IMR-90 (cell line): ENCODE measurements at regions not wholly inside any gene's neighbourhood (a gene's known extent, or its start where the extent isn't known, plus 50 kb on each side); places are given as distances from the start of the nearest gene placed in this dataset.

ENCODE experiments used
- ATAC-seq: fragments of 200-7000 bp; cut with Tn5 transposase; 2 replicates; pipeline ENCODE4 v1.9.1; 2020; ENCODE audit warnings: low read depth, mild to moderate bottlenecking, moderate library complexity
- BruUV-seq: library from RNA; stranded (reverse); fragments of 400-500 nt; replicated peaks from 2 replicates; lab custom pipeline; 2021; lab: Mats Ljungman, UMichigan
- CTCF ChIA-PET: fragments of 300-600 bp; formaldehyde crosslinking; extraction: SDS; loops from one replicate; lab custom pipeline; 2021; ENCODE audit warnings: antibody characterized with exemption; lab: Yijun Ruan, JAX
- POLR2A ChIA-PET: fragments of 300-600 bp; sonication (Branson Sonifier 250); formaldehyde crosslinking; loops from one replicate; lab custom pipeline; 2022; ENCODE audit warnings: antibody characterized with exemption; ENCODE audit not compliant: unreplicated experiment; lab: Charles Lee
- DNase-seq: peaks from one replicate; pipeline ENCODE4 v3.0.0; 2013
- H2AFZ ChIP-seq: replicated peaks from 2 replicates; pipeline ENCODE3; 2013; ENCODE audit warnings: low read length, mild to moderate bottlenecking; ENCODE audit not compliant: poor library complexity
- H2AK5ac ChIP-seq: 2 replicates; pipeline ENCODE4 v1.6.1; 2013; ENCODE audit warnings: low read depth, low read length, inconsistent platforms
- H2AK9ac ChIP-seq: replicated peaks from 2 replicates; pipeline ENCODE3; 2013; ENCODE audit warnings: mild to moderate bottlenecking, low read depth, low read length, moderate library complexity; ENCODE audit not compliant: poor library complexity
- H2BK120ac ChIP-seq: 2 replicates; pipeline ENCODE4 v1.6.1; 2013; ENCODE audit warnings: low read depth, low read length, inconsistent platforms
- H2BK15ac ChIP-seq: 3 replicates; pipeline ENCODE4 v1.6.1; 2013; ENCODE audit warnings: low read depth, low read length, inconsistent platforms
- H2BK20ac ChIP-seq: 2 replicates; pipeline ENCODE4 v1.6.1; 2013; ENCODE audit warnings: low read depth, mild to moderate bottlenecking, inconsistent platforms, low read length, moderate library complexity
- H2BK5ac ChIP-seq: 2 replicates; pipeline ENCODE4 v1.6.1; 2013; ENCODE audit warnings: mild to moderate bottlenecking, low read depth, low read length, inconsistent platforms; ENCODE audit not compliant: poor library complexity, severe bottlenecking
- H3K14ac ChIP-seq: replicated peaks from 2 replicates; pipeline ENCODE4 v1.6.1; 2013; ENCODE audit warnings: low read depth, low read length, inconsistent platforms
- H3K18ac ChIP-seq: 2 replicates; pipeline ENCODE4 v1.6.1; 2013; ENCODE audit warnings: low read depth, low read length, control low read depth
- H3K23ac ChIP-seq: 2 replicates; pipeline ENCODE4 v1.6.1; 2013; ENCODE audit warnings: low read depth, low read length, inconsistent platforms
- H3K27ac ChIP-seq: 2 replicates; pipeline ENCODE4 v1.5.1; 2013; ENCODE audit warnings: mild to moderate bottlenecking, control low read depth, low read length; ENCODE audit not compliant: insufficient read depth
- H3K27me3 ChIP-seq: 2 replicates; pipeline ENCODE4 v1.6.1; 2013; ENCODE audit warnings: low read length; ENCODE audit not compliant: control insufficient read depth, insufficient read depth
- H3K36me3 ChIP-seq: 2 replicates; pipeline ENCODE4 v1.6.1; 2013; ENCODE audit warnings: low read length, mixed read lengths; ENCODE audit not compliant: control insufficient read depth, insufficient read depth
- H3K4ac ChIP-seq: 2 replicates; pipeline ENCODE4 v1.6.1; 2013; ENCODE audit warnings: low read depth, low read length, inconsistent platforms
- H3K4me1 ChIP-seq: 2 replicates; pipeline ENCODE4 v1.6.1; 2013; ENCODE audit warnings: low read length, mixed read lengths; ENCODE audit not compliant: control insufficient read depth, insufficient read depth
- H3K4me2 ChIP-seq: 2 replicates; pipeline ENCODE4 v1.6.1; 2013; ENCODE audit warnings: low read depth, mild to moderate bottlenecking, control low read depth, low read length, moderate library complexity
- H3K4me3 ChIP-seq: 2 replicates; pipeline ENCODE4 v1.5.1; 2013; ENCODE audit warnings: low read depth, mild to moderate bottlenecking, control low read depth, low read length, moderate library complexity; ENCODE audit not compliant: insufficient read depth
- H3K56ac ChIP-seq: 2 replicates; pipeline ENCODE4 v1.6.1; 2013; ENCODE audit warnings: low read length, inconsistent platforms; ENCODE audit not compliant: insufficient read depth; ENCODE audit errors: extremely low read depth
- H3K79me1 ChIP-seq, 2 experiments: 2 replicates each; pipeline ENCODE4 v1.6.1; 2013; ENCODE audit warnings: low read length in 2 of 2, inconsistent platforms in 1 of 2, low read depth in 1 of 2
- H3K9ac ChIP-seq: 2 replicates; pipeline ENCODE4 v1.6.1; 2013; ENCODE audit warnings: low read depth, low read length, control low read depth
- H3K9me1 ChIP-seq: 2 replicates; pipeline ENCODE4 v1.6.1; 2013; ENCODE audit warnings: low read length, inconsistent platforms; ENCODE audit not compliant: insufficient read depth
- H3K9me3 ChIP-seq: 2 replicates; pipeline ENCODE4 v1.6.1; 2013; ENCODE audit warnings: low read length; ENCODE audit not compliant: control insufficient read depth, insufficient read depth
- H4K20me1 ChIP-seq: 2 replicates; pipeline ENCODE4 v1.6.1; 2013; ENCODE audit warnings: low read length, inconsistent platforms; ENCODE audit not compliant: insufficient read depth
- H4K5ac ChIP-seq: 2 replicates; pipeline ENCODE4 v1.6.1; 2013; ENCODE audit warnings: mild to moderate bottlenecking, low read depth, low read length, control low read depth
- H4K8ac ChIP-seq, 2 experiments: 2 replicates each; pipeline ENCODE4 v1.6.1; 2013; ENCODE audit warnings: low read depth in 2 of 2, low read length in 2 of 2, control low read depth in 1 of 2, inconsistent platforms in 1 of 2
- H4K91ac ChIP-seq: 2 replicates; pipeline ENCODE4 v1.6.1; 2013; ENCODE audit warnings: low read depth, low read length, inconsistent platforms; ENCODE audit not compliant: insufficient read depth
- BHLHE40 ChIP-seq: fragments of 150-350 bp; IDR thresholded peaks from 2 replicates; pipeline ENCODE4 v1.6.1; 2016; ENCODE audit warnings: mild to moderate bottlenecking, low read depth, low read length
- CEBPB ChIP-seq: IDR thresholded peaks from 2 replicates; pipeline ENCODE4 v1.6.1; 2012; ENCODE audit warnings: low read depth, low read length, improper control_type of control experiment
- CHD1 ChIP-seq: IDR thresholded peaks from 2 replicates; pipeline ENCODE4 v1.6.1; 2012; ENCODE audit warnings: low read depth, low read length, improper control_type of control experiment
- FOS ChIP-seq: fragments of 150-350 bp; IDR thresholded peaks from 2 replicates; pipeline ENCODE4 v1.6.1; 2016; ENCODE audit warnings: low read depth, low read length
- MAFK ChIP-seq: IDR thresholded peaks from 2 replicates; pipeline ENCODE4 v1.6.1; 2012; ENCODE audit warnings: low read depth, low read length, improper control_type of control experiment
- MAZ ChIP-seq: IDR thresholded peaks from 2 replicates; pipeline ENCODE4 v1.6.1; 2012; ENCODE audit warnings: low read depth, mild to moderate bottlenecking, low read length, improper control_type of control experiment, moderate library complexity, borderline replicate concordance
- MXI1 ChIP-seq: IDR thresholded peaks from 2 replicates; pipeline ENCODE4 v1.6.1; 2012; ENCODE audit warnings: low read depth, mild to moderate bottlenecking, low read length, moderate library complexity, borderline replicate concordance
- NFE2L2 ChIP-seq: fragments of 150-350 bp; IDR thresholded peaks from 2 replicates; pipeline ENCODE4 v1.6.1; 2016; ENCODE audit warnings: low read depth, mild to moderate bottlenecking, low read length
- POLR2A ChIP-seq: IDR thresholded peaks from 2 replicates; pipeline ENCODE4 v1.6.1; 2012; ENCODE audit warnings: mild to moderate bottlenecking, low read depth, low read length
- RAD21 ChIP-seq: IDR thresholded peaks from 2 replicates; pipeline ENCODE4 v1.6.1; 2012; ENCODE audit warnings: low read length, improper control_type of control experiment
- RCOR1 ChIP-seq: IDR thresholded peaks from 2 replicates; pipeline ENCODE4 v1.6.1; 2012; ENCODE audit warnings: mild to moderate bottlenecking, low read length, improper control_type of control experiment; ENCODE audit not compliant: insufficient replicate concordance
- RFX5 ChIP-seq: IDR thresholded peaks from 2 replicates; pipeline ENCODE4 v1.8.0; 2012; ENCODE audit warnings: low read depth, mild to moderate bottlenecking, low read length, moderate library complexity
- SMC3 ChIP-seq: fragments of 150-350 bp; IDR thresholded peaks from 2 replicates; pipeline ENCODE4 v1.6.1; 2016; ENCODE audit warnings: low read depth, mild to moderate bottlenecking, antibody characterized with exemption, low read length, moderate library complexity
- WGBS, 2 experiments: methylation state at CpG; one replicate each; pipeline versions ENCODE4 v1.1.5 to v1.1.7; 2013; ENCODE audit warnings: missing lambda C conversion rate in 2 of 2; ENCODE audit not compliant: insufficient read length in 1 of 2; ENCODE audit errors: extremely low coverage in 2 of 2; 5-methylcytosine and 5-hydroxymethylcytosine counted together
- dilution Hi-C: fragments of 300-500 bp; cut with HindIII; formaldehyde crosslinking; loops from one replicate; pipeline ENCODE4 v1.14.3; 2018; ENCODE audit warnings: low sequenced_read_pairs; ENCODE audit not compliant: unreplicated experiment
- in situ Hi-C: fragments of 300-500 bp; cut with MboI; formaldehyde crosslinking; loops from 3 replicates; pipeline ENCODE4 v1.14.3; 2019; ENCODE audit warnings: low sequenced_read_pairs, inconsistent platforms, mixed read lengths
- intact Hi-C: fragments of 100-400 bp; cut with micrococcal nuclease; formaldehyde crosslinking; loops from 2 replicates; pipeline ENCODE4 v1.10.0; 2022
- TF ChIP-seq, protein P1 (sequence below): fragments of 150-350 bp; IDR thresholded peaks from 2 replicates; pipeline ENCODE4 v1.6.1; 2017; ENCODE audit warnings: mild to moderate bottlenecking, antibody characterized with exemption, low read length, low read depth
- TF ChIP-seq, protein P2 (sequence below): conservative IDR thresholded peaks from 2 replicates; pipeline ENCODE4 v1.5.1; 2012; ENCODE audit warnings: mild to moderate bottlenecking, low read depth, low read length, improper control_type of control experiment
- TF ChIP-seq, protein P3 (sequence below): fragments of 150-350 bp; IDR thresholded peaks from 2 replicates; pipeline ENCODE4 v1.6.1; 2016; ENCODE audit warnings: low read depth, mild to moderate bottlenecking, low read length, moderate library complexity, borderline replicate concordance

DNA sequence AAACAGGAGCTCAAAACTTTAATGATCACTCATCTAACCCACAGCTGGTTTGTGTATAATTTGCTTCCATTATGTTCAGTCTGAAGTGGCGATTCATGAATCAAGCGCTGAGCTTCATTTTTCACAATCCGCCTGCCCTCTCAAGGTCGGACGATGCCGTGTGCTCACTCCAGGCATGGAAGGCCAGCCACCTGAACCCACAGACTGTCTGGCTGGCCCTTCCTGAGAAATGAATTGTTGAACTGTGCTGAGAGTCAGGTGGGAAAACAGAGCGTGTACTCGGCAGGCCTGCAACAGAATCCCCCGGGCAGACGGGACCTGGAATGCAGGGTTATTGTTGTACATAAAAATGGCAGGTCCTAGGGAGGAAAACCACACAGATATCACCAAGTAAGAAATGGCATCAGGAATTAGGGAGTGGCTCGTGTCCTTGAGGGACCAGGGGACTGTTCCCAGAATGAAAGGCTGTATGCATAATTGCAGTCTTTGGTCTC, 375.7 kb downstream of the IRX2 start:
- Histone ChIP-seq H3K23ac (no peak overlapping the region), H3K9me1 (no peaks in the 10 kb centered on the region), H2BK20ac (no peak overlapping the region), H3K18ac (no peak overlapping the region), H3K14ac (no peak overlapping the region), H3K36me3 (no peaks in the 10 kb centered on the region), H2AFZ (no peak overlapping the region), H2AK9ac (no peak overlapping the region), H3K4ac (no peak overlapping the region), H3K9me3 (peaks cover 39% of the 10 kb centered on the region), H3K4me2 (no peak overlapping the region), H4K91ac (no peak overlapping the region), H3K4me3 (no peak overlapping the region), H4K8ac (no peak overlapping the region), H3K27ac (no peak overlapping the region), H2BK15ac (no peak overlapping the region), H3K9ac (no peak overlapping the region), H3K79me1 (no peaks in the 10 kb centered on the region), H3K4me1 (no peaks in the 10 kb centered on the region), H2AK5ac (no peak overlapping the region), H3K56ac (no peak overlapping the region), H2BK120ac (no peak overlapping the region), H4K5ac (no peak overlapping the region), H4K20me1 (no peaks in the 10 kb centered on the region), H3K27me3 (no peaks in the 10 kb centered on the region), H2BK5ac (no peak overlapping the region)
- no peak for ATAC-seq
- dilution Hi-C loops, result no loop called here
- POLR2A ChIA-PET, result no interaction called here
- intact Hi-C loops, result no loop called here
- 55% methylated on average over 6 of the region's 11 CpGs; no CpG with 5 or more reads in 1 of the 2 experiments for WGBS, 2 experiments
- TF ChIP-seq, protein P1, sequence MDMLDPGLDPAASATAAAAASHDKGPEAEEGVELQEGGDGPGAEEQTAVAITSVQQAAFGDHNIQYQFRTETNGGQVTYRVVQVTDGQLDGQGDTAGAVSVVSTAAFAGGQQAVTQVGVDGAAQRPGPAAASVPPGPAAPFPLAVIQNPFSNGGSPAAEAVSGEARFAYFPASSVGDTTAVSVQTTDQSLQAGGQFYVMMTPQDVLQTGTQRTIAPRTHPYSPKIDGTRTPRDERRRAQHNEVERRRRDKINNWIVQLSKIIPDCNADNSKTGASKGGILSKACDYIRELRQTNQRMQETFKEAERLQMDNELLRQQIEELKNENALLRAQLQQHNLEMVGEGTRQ, result no peak
- TF ChIP-seq POLR2A (no peak), MAZ (no peak), CHD1 (no peak), FOS (no peak), RFX5 (no peak), MXI1 (no peak), MAFK (no peak), SMC3 (no peak), BHLHE40 (no peak), CEBPB (no peak), NFE2L2 (no peak), RAD21 (no peak), RCOR1 (no peak)
- TF ChIP-seq, protein P2, sequence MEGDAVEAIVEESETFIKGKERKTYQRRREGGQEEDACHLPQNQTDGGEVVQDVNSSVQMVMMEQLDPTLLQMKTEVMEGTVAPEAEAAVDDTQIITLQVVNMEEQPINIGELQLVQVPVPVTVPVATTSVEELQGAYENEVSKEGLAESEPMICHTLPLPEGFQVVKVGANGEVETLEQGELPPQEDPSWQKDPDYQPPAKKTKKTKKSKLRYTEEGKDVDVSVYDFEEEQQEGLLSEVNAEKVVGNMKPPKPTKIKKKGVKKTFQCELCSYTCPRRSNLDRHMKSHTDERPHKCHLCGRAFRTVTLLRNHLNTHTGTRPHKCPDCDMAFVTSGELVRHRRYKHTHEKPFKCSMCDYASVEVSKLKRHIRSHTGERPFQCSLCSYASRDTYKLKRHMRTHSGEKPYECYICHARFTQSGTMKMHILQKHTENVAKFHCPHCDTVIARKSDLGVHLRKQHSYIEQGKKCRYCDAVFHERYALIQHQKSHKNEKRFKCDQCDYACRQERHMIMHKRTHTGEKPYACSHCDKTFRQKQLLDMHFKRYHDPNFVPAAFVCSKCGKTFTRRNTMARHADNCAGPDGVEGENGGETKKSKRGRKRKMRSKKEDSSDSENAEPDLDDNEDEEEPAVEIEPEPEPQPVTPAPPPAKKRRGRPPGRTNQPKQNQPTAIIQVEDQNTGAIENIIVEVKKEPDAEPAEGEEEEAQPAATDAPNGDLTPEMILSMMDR, result no peak
- TF ChIP-seq, protein P3, sequence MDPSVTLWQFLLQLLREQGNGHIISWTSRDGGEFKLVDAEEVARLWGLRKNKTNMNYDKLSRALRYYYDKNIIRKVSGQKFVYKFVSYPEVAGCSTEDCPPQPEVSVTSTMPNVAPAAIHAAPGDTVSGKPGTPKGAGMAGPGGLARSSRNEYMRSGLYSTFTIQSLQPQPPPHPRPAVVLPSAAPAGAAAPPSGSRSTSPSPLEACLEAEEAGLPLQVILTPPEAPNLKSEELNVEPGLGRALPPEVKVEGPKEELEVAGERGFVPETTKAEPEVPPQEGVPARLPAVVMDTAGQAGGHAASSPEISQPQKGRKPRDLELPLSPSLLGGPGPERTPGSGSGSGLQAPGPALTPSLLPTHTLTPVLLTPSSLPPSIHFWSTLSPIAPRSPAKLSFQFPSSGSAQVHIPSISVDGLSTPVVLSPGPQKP, result no peak
- in situ Hi-C loops, result no loop called here
- CTCF ChIA-PET, result no interaction called here
- BruUV-seq, result no TSS peak
- no peak for DNase-seq
